ENCODE measurements at regions not wholly inside any gene's neighbourhood (a gene's known extent, or its start where the extent isn't known, plus 50 kb on each side); places are given as distances from the start of the nearest gene placed in this dataset.

- H3K27ac ChIP-seq (ENCODE audit: low read depth in 2 of 2, low read length in 1 of 2): no peak overlapping the region
- WGBS, 2 donors: 32 to 56% methylated on average over 1 of the region's 1 CpG
- H3K4me1 ChIP-seq (ENCODE audit: control insufficient read depth in 2 of 2, insufficient read depth in 2 of 2, low read length in 1 of 2): no peaks in the 10 kb centered on the region
- no peaks in the 10 kb centered on the region for H3K36me3 ChIP-seq (ENCODE audit: control insufficient read depth in 2 of 2, insufficient read depth in 2 of 2, low read length in 1 of 2)
- H3K4me3 ChIP-seq (ENCODE audit: low read depth in 1 of 2, low read length in 2 of 2): no peak overlapping the region
- no peaks in the 10 kb centered on the region for H3K27me3 ChIP-seq (ENCODE audit: control insufficient read depth in 1 of 2, insufficient read depth in 2 of 2, low read length in 2 of 2)
- no peaks in the 10 kb centered on the region for H3K9me3 ChIP-seq (ENCODE audit: control insufficient read depth in 2 of 2, insufficient read depth in 1 of 2, low read depth in 1 of 2, low read length in 1 of 2)
These were observed 547.7 kb downstream of the MAT2B start for GRCh38 chr5:164053123-164053522.

GRCh38 chr5:164054461-164054860 is 549.0 kb downstream of the MAT2B start:
- Histone ChIP-seq H3K27me3 (ENCODE audit: control insufficient read depth in 1 of 2, insufficient read depth in 2 of 2, low read length in 2 of 2) (no peaks in the 10 kb centered on the region), H3K9me3 (ENCODE audit: control insufficient read depth in 2 of 2, insufficient read depth in 1 of 2, low read depth in 1 of 2, low read length in 1 of 2) (no peaks in the 10 kb centered on the region), H3K4me1 (ENCODE audit: control insufficient read depth in 2 of 2, insufficient read depth in 2 of 2, low read length in 1 of 2) (no peaks in the 10 kb centered on the region), H3K36me3 (ENCODE audit: control insufficient read depth in 2 of 2, insufficient read depth in 2 of 2, low read length in 1 of 2) (no peaks in the 10 kb centered on the region), H3K4me3 (ENCODE audit: low read depth in 1 of 2, low read length in 2 of 2) (no peak overlapping the region), H3K27ac (ENCODE audit: low read depth in 2 of 2, low read length in 1 of 2) (no peak overlapping the region)
- WGBS, 2 donors: 39 to 60% methylated on average over 2 of the region's 2 CpGs

- no peaks in the 10 kb centered on the region for H3K4me1 ChIP-seq (ENCODE audit: control insufficient read depth in 2 of 2, insufficient read depth in 2 of 2, low read length in 1 of 2)
- H3K4me3 ChIP-seq (ENCODE audit: low read depth in 1 of 2, low read length in 2 of 2): no peak overlapping the region
- H3K36me3 ChIP-seq (ENCODE audit: control insufficient read depth in 2 of 2, insufficient read depth in 2 of 2, low read length in 1 of 2): no peaks in the 10 kb centered on the region
- WGBS, 2 donors: 80 to 84% methylated on average over 2 of the region's 2 CpGs
- no peaks in the 10 kb centered on the region for H3K27me3 ChIP-seq (ENCODE audit: control insufficient read depth in 1 of 2, insufficient read depth in 2 of 2, low read length in 2 of 2)
- H3K27ac ChIP-seq (ENCODE audit: low read depth in 2 of 2, low read length in 1 of 2): no peak overlapping the region
- no peaks in the 10 kb centered on the region for H3K9me3 ChIP-seq (ENCODE audit: control insufficient read depth in 2 of 2, insufficient read depth in 1 of 2, low read depth in 1 of 2, low read length in 1 of 2)
These were observed 551.7 kb downstream of the MAT2B start for GRCh38 chr5:164057121-164057520.

GRCh38 chr5:164058621-164059020 is 553.2 kb downstream of the MAT2B start:
- no peaks in the 10 kb centered on the region for H3K36me3 ChIP-seq (ENCODE audit: control insufficient read depth in 2 of 2, insufficient read depth in 2 of 2, low read length in 1 of 2)
- WGBS, 2 donors: 68 to 69% methylated on average over 3 of the region's 3 CpGs

GRCh38 chr5:164059471-164059870 is 554.1 kb downstream of the MAT2B start:
- WGBS, 2 donors: 86 to 87% methylated on average over 2 of the region's 2 CpGs
- H3K27me3 ChIP-seq (ENCODE audit: control insufficient read depth in 1 of 2, insufficient read depth in 2 of 2, low read length in 2 of 2): no peaks in the 10 kb centered on the region
- H3K27ac ChIP-seq (ENCODE audit: low read depth in 2 of 2, low read length in 1 of 2): no peak overlapping the region

More at GRCh38 chr5:164058621-164059020, 553.2 kb downstream of the MAT2B start:
- Histone ChIP-seq H3K4me1 (ENCODE audit: control insufficient read depth in 2 of 2, insufficient read depth in 2 of 2, low read length in 1 of 2) (no peaks in the 10 kb centered on the region), H3K27me3 (ENCODE audit: control insufficient read depth in 1 of 2, insufficient read depth in 2 of 2, low read length in 2 of 2) (no peaks in the 10 kb centered on the region), H3K4me3 (ENCODE audit: low read depth in 1 of 2, low read length in 2 of 2) (no peak overlapping the region), H3K9me3 (ENCODE audit: control insufficient read depth in 2 of 2, insufficient read depth in 1 of 2, low read depth in 1 of 2, low read length in 1 of 2) (no peaks in the 10 kb centered on the region), H3K27ac (ENCODE audit: low read depth in 2 of 2, low read length in 1 of 2) (no peak overlapping the region)

GRCh38 chr5:164060786-164061355 is 555.5 kb downstream of the MAT2B start:
- WGBS, 2 donors: 37 to 55% methylated on average over 3 of the region's 3 CpGs
- no peaks in the 10 kb centered on the region for H3K9me3 ChIP-seq (ENCODE audit: control insufficient read depth in 2 of 2, insufficient read depth in 1 of 2, low read depth in 1 of 2, low read length in 1 of 2)

More at GRCh38 chr5:164059471-164059870, 554.1 kb downstream of the MAT2B start:
- Histone ChIP-seq H3K36me3 (ENCODE audit: control insufficient read depth in 2 of 2, insufficient read depth in 2 of 2, low read length in 1 of 2) (no peaks in the 10 kb centered on the region), H3K4me1 (ENCODE audit: control insufficient read depth in 2 of 2, insufficient read depth in 2 of 2, low read length in 1 of 2) (no peaks in the 10 kb centered on the region), H3K9me3 (ENCODE audit: control insufficient read depth in 2 of 2, insufficient read depth in 1 of 2, low read depth in 1 of 2, low read length in 1 of 2) (no peaks in the 10 kb centered on the region), H3K4me3 (ENCODE audit: low read depth in 1 of 2, low read length in 2 of 2) (no peak overlapping the region)

GRCh38 chr5:164062304-164062703 is 556.9 kb downstream of the MAT2B start:
- no peaks in the 10 kb centered on the region for H3K9me3 ChIP-seq (ENCODE audit: control insufficient read depth in 2 of 2, insufficient read depth in 1 of 2, low read depth in 1 of 2, low read length in 1 of 2)
- H3K27ac ChIP-seq (ENCODE audit: low read depth in 2 of 2, low read length in 1 of 2): no peak overlapping the region
- H3K36me3 ChIP-seq (ENCODE audit: control insufficient read depth in 2 of 2, insufficient read depth in 2 of 2, low read length in 1 of 2): no peaks in the 10 kb centered on the region
- 57 to 63% methylated on average over 3 of the region's 3 CpGs for WGBS, 2 donors
- H3K4me3 ChIP-seq (ENCODE audit: low read depth in 1 of 2, low read length in 2 of 2): no peak overlapping the region
- H3K27me3 ChIP-seq (ENCODE audit: control insufficient read depth in 1 of 2, insufficient read depth in 2 of 2, low read length in 2 of 2): no peaks in the 10 kb centered on the region
- H3K4me1 ChIP-seq (ENCODE audit: control insufficient read depth in 2 of 2, insufficient read depth in 2 of 2, low read length in 1 of 2): no peaks in the 10 kb centered on the region

More at GRCh38 chr5:164060786-164061355, 555.5 kb downstream of the MAT2B start:
- Histone ChIP-seq H3K27me3 (ENCODE audit: control insufficient read depth in 1 of 2, insufficient read depth in 2 of 2, low read length in 2 of 2) (no peaks in the 10 kb centered on the region), H3K27ac (ENCODE audit: low read depth in 2 of 2, low read length in 1 of 2) (no peak overlapping the region), H3K4me3 (ENCODE audit: low read depth in 1 of 2, low read length in 2 of 2) (no peak overlapping the region), H3K4me1 (ENCODE audit: control insufficient read depth in 2 of 2, insufficient read depth in 2 of 2, low read length in 1 of 2) (no peaks in the 10 kb centered on the region), H3K36me3 (ENCODE audit: control insufficient read depth in 2 of 2, insufficient read depth in 2 of 2, low read length in 1 of 2) (no peaks in the 10 kb centered on the region)

GRCh38 chr5:164065266-164065665 is 559.8 kb downstream of the MAT2B start:
- Histone ChIP-seq H3K27me3 (ENCODE audit: control insufficient read depth in 1 of 2, insufficient read depth in 2 of 2, low read length in 2 of 2) (no peaks in the 10 kb centered on the region), H3K27ac (ENCODE audit: low read depth in 2 of 2, low read length in 1 of 2) (no peak overlapping the region), H3K9me3 (ENCODE audit: control insufficient read depth in 2 of 2, insufficient read depth in 1 of 2, low read depth in 1 of 2, low read length in 1 of 2) (no peaks in the 10 kb centered on the region), H3K36me3 (ENCODE audit: control insufficient read depth in 2 of 2, insufficient read depth in 2 of 2, low read length in 1 of 2) (no peaks in the 10 kb centered on the region), H3K4me3 (ENCODE audit: low read depth in 1 of 2, low read length in 2 of 2) (no peak overlapping the region), H3K4me1 (ENCODE audit: control insufficient read depth in 2 of 2, insufficient read depth in 2 of 2, low read length in 1 of 2) (no peaks in the 10 kb centered on the region)
- WGBS, 2 donors: 71 to 76% methylated on average over 2 of the region's 2 CpGs

- 68 to 69% methylated on average over 1 of the region's 1 CpG for WGBS, 2 donors
- no peak overlapping the region for H3K27ac ChIP-seq (ENCODE audit: low read depth in 2 of 2, low read length in 1 of 2)
- H3K4me1 ChIP-seq (ENCODE audit: control insufficient read depth in 2 of 2, insufficient read depth in 2 of 2, low read length in 1 of 2): no peaks in the 10 kb centered on the region
- H3K36me3 ChIP-seq (ENCODE audit: control insufficient read depth in 2 of 2, insufficient read depth in 2 of 2, low read length in 1 of 2): no peaks in the 10 kb centered on the region
- no peaks in the 10 kb centered on the region for H3K27me3 ChIP-seq (ENCODE audit: control insufficient read depth in 1 of 2, insufficient read depth in 2 of 2, low read length in 2 of 2)
- no peaks in the 10 kb centered on the region for H3K9me3 ChIP-seq (ENCODE audit: control insufficient read depth in 2 of 2, insufficient read depth in 1 of 2, low read depth in 1 of 2, low read length in 1 of 2)
- H3K4me3 ChIP-seq (ENCODE audit: low read depth in 1 of 2, low read length in 2 of 2): no peak overlapping the region
These were observed 566.3 kb downstream of the MAT2B start for GRCh38 chr5:164071671-164072070.

- no peaks in the 10 kb centered on the region for H3K27me3 ChIP-seq (ENCODE audit: control insufficient read depth in 1 of 2, insufficient read depth in 2 of 2, low read length in 2 of 2)
- H3K9me3 ChIP-seq (ENCODE audit: control insufficient read depth in 2 of 2, insufficient read depth in 1 of 2, low read depth in 1 of 2, low read length in 1 of 2): no peaks in the 10 kb centered on the region
- H3K4me1 ChIP-seq (ENCODE audit: control insufficient read depth in 2 of 2, insufficient read depth in 2 of 2, low read length in 1 of 2): no peaks in the 10 kb centered on the region
- WGBS, 2 donors: 55 to 56% methylated on average over 3 of the region's 3 CpGs
- H3K27ac ChIP-seq (ENCODE audit: low read depth in 2 of 2, low read length in 1 of 2): no peak overlapping the region
- no peaks in the 10 kb centered on the region for H3K36me3 ChIP-seq (ENCODE audit: control insufficient read depth in 2 of 2, insufficient read depth in 2 of 2, low read length in 1 of 2)
- no peak overlapping the region for H3K4me3 ChIP-seq (ENCODE audit: low read depth in 1 of 2, low read length in 2 of 2)
These were observed 567.7 kb downstream of the MAT2B start for GRCh38 chr5:164073081-164073480.
